GM21423 (cell line): ENCODE measurements at regions not wholly inside any gene's neighbourhood (a gene's known extent, or its start where the extent isn't known, plus 50 kb on each side); places are given as distances from the start of the nearest gene placed in this dataset.
"Not testable (repeated sequence)": the region's sequence is repeated elsewhere in the genome, so short reads cannot be mapped to it uniquely, and the experiment has no call there.

Source experiments
- ATAC-seq: cut with Tn5 transposase; IDR thresholded peaks from one replicate; pipeline ENCODE4 v1.9.1; 2021; ENCODE audit warnings: mild to moderate bottlenecking, moderate library complexity; ENCODE audit not compliant: unreplicated experiment

DNA sequence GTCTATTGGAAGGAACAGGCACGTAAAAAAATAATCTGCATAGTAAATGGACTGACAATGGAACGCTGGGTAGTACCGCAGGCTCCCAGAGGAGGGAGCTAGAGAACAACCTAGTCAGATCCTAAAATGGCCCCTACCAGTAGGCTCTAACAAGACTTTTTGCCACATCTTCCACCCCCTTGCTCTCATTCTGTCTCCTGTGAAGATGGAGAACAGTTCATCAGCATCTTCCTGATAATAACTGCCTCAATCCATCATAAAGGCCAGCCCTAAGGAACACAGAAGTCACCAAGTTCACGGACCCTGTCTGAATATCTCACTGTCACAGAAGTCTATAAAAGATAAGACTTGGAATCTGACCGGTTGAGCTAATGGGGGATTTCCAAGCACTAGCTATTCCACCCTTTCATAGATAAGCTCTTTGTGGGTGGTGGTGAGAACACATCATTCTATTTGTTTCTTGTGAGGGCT is 133.4 kb downstream of the SLC1A3 start:
- peak; percentile 61 for ATAC-seq

DNA sequence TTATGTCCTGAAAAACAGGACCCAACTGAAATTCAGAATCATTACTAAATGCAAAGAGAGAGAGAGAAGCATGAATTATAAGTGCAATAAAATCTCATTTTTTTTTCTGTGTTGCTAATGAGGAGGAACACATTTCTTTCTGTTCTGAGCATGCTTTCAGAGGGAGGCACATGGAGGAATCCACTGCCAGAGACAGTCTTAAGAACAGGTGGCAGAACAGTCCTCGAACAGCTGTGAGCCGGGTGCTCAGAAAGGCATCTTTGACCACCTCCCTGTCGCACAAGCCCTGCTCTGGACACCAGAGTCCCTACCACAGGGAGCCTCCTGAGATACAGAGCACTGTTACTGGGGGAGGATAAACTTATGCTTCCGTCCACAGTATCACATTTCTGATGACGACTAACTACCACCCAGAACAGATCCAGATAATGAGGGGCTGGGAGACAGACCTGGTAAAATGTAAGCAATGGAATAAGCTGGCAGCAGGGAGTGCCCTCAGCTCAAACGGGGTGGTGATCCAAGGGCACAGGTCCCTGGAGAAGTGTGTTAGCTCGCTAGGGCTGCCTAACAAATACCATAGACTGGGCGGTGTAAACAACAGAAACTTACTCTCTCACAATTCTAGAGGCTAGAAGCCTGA is 134.0 kb downstream of the SLC1A3 start:
- no peak for ATAC-seq

DNA sequence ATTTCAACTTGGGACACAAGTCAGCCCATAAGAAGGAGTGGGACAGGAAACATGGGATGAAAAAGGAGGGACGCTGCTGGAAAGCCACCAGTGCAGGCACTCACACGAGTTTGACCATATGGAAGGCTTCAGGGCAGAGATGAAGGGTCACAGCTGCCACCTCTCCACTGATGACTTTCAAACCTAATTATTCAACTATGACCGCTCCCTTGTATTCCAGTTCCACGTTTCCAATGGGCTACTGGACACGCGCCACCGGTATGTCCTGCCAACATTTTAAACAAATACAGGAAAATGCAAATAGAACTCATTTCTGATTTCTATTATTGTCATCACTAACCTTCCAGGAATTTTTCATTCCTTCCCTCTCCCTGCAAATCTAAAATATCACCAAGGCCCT is 134.7 kb downstream of the SLC1A3 start:
- ATAC-seq: no peak

DNA sequence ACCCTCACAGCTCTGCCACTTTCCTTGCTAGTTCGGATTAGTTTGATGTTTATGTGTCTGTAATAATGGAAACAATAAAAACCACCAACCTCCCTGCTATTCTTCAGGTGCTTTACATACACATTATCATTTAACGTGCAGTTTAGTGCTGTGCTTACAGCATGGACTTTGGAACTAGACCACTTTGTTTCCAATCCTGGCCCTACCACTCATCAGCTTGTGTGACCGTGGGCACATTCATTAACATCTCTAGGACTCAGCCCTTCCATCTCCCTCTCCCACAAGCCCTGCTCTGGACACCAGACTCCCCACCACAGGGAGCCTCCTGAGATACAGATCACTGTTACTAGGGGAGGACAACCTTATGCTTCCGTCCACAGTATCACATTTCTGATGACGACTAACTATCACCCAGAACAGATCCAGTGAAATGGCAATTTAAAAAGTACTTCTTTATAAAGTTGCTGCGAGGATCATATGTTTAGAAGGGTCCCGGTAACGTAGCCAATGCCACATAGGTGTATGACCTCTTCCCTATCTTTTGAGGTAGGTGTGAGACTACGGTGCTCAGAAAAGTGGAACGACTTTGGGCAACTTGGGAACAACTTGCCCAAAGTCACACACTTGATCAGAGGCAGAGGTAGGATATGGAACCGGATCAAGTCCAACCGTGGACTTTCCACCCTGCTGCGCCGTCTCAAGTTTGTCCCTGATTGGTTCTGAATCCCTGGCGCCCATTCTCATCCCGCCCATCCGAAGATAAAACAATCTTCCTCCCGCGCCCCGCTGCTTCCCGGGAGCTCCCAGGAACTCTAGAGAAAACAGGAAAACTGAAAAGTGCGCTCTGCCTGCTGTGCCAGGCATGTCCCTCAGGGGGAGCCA is 132.4 kb upstream of the NIPBL start:
- ATAC-seq: peak; percentile 3

DNA sequence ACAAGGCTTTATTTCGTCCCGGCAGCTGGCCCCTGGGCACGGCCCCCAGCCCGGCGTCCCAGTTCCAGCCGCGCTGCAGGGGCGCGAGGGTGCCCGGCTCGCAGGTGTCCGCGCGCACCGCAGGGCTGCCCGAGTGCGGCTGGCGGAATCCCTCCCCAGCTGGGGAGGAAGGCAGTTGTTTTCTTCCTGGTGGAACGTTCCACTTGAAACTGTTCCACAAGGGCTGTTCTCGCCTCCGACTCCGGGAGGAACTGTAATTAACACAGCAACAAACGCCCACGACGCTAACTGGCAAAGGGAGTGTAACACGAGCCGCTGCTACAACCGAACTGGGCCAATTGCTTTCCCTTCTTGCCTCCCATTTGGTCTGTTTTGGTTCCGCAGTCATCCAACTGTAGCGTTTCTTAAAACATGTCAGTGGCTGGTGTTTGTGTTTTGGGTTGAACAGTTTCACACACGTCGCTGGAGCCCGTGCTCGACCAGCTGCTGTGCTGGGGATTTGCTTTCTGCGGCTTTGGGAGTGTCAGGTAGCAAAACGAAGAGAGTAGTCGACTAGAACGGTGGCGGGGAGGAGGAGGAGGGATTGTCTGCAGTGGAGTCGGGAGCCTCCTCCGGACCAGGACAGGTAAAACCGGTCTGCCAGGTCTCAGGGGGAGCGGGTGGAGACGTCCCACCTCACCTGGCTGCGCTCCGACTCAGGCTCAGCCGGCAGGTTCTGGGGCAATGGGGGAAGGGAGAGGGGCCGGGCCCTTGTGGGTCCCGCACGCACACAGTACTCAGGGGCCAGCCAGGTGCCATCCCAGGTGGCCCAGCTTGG is 131.6 kb upstream of the NIPBL start:
- ATAC-seq: peak; percentile 67

DNA sequence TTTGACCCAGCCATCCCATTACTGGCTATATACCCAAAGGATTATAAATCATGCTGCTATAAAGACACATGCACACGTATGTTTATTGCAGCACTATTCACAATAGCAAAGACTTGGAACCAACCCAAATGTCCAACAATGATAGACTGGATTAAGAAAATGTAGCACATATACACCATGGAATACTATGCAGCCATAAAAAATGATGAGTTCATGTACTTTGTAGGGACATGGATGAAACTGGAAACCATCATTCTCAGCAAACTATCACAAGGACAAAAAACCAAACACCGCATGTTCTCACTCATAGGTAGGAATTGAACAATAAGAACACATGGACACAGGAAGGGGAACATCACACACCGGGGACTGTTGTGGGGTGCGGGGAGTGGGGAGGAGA is 128.8 kb upstream of the NIPBL start:
- ATAC-seq: not testable (repeated sequence)

DNA sequence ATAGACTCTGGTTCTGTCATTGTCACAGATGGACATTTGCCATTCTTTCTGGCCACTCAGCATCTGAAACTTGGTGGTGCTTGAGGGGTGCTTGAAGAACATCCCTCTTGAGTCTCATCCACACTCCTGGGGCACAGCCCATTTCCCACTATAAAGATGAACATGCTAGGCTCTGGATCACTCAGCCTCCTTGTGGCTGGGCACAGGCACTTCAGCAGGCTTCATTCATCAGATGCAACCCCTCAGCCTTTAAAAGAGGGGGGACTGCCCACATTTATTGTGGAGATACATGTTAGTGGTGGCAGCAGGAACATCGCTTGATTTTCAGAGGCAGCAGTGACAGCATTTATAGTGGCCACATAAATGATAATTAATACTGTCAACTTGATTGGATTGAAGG is 124.7 kb upstream of the NIPBL start:
- no peak for ATAC-seq

DNA sequence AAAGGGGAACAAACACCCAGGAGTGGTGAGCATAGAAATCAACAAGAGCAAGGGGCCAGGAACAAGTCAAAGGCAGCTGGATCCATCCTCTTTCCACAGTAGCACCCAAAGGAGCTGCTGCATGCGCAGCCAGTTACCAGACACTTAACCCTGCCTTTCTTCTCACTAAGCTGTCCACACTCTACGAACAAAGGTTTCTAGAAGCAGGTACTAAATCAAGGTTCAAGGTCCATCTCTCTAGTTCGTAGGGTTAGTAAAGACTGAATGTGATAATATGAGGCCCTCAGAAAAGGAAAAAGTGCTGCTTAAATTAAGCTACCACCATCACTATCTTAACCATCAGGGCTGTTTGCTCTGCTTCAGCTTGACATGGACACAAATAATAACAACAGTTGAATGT is 121.2 kb upstream of the NIPBL start:
- ATAC-seq: no peak

DNA sequence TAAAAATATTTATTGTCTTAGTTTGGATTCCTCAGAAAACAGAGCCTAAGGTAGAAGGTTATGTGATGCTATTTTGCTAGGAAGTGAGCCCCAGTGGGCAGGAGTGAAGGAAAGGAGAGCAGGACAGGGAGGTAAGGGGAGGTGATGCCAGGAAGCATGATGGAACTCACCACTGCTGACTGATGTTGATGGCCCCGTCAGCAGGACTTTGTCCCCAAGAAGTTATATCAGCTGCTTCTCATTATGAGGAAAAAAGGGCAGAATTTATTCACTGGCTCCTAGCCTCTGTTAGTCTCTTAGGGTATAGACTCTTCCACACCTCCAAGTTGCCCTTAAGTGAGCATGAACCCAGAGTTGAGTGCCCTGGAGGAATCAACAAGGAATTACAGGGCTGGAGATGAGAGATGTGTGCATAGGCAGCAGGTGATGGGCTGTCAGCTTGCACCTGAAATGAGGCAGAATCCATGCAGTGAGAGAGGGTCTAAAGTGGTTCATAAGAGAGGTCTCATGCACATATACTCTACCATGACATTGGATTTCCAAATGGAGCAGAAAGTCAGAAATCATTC is 120.6 kb upstream of the NIPBL start:
- ATAC-seq: no peak

DNA sequence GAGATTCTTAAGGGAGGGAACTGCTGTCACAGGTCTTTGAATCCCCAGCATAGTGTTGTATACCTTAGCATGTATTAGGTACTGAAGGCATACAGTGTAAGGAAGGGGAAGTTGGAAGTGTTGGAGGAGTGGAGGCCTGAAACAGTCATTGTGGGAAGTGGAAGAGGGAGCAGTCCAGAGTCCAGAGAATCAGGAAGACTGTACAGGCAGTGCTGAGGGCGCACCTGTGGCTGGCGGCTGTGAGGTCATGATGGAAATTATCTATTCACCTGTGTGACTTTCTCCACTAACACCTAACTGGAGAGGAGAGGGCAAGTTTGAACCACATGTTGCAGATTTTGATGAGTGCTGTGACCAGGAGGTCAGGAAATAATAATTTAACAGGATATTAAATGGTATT is 119.7 kb upstream of the NIPBL start:
- ATAC-seq: no peak

DNA sequence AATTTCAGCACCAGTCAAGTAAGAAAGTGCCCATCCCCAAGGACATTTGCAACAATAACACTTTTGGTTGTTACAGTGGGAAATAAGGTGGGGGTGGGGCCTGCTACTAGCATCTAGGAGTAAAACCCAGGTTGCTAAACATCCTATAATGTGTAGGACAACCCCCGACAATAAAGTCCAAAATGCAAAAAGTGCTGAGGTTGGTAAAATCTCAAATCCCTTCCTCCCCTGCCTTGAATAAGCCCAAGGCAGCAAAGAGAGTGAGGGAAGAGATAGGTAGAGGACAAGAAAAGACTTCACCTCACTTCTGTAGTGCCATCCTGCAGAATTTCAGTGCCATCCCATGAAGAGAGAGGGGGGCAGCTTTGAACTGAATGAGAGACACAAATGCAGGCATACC is 117.5 kb upstream of the NIPBL start:
- no peak for ATAC-seq

DNA sequence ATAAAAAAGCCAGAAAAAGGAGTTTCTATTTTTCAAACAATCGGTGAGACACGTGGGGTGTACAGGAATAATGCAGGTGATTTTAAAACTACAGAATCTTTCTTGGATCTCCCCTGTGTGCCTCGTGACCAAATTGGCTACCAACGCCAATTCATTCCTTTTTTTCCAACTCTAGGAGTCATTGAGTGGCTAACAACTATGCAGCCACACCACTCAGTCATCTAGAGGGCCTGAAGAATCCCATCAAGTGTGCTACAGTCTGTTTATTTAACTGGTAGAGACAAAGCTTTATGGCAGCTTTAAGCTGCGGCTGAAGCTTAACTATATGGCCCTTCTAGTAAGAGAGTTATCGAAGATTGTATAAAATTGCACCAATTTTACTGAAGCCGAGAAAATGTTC is 113.1 kb upstream of the NIPBL start:
- ATAC-seq: no peak

DNA sequence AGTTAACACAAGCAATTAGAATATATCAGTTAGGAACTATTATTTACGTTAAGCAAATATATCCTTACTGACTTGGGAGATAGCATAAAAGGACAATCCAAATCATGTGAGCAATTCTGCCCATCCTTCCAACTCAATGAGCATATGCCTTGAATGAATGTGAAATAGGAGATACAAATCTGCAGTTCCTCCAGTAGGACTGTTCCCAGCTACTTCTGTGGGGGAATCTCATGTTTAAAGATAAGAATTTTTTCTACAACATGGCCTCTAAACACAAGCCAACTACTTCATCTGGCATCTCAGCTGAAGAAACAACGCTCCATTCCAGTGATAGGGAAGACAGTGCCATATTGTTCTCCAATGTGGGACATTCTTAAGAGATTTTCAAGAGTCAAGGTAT is 110.7 kb upstream of the NIPBL start:
- ATAC-seq: no peak

DNA sequence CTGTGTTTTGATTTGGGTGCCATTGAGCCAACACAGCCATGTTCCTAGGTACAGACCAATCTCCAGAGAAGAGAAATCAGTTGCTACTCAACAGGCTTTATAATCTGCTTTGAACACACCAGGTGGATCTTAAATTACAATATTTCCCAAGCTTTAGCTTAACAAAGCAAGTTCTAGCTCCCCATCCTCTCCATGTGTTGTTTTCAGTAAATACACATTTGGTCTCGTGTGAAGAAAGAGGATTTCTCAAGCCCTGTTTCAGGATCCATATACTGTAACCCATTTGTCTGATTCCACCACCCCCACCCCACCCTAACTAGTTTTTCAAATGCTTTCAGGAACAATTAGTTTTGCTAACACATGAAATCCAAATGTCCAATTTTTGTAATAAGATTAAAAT is 109.6 kb upstream of the NIPBL start:
- no peak for ATAC-seq

DNA sequence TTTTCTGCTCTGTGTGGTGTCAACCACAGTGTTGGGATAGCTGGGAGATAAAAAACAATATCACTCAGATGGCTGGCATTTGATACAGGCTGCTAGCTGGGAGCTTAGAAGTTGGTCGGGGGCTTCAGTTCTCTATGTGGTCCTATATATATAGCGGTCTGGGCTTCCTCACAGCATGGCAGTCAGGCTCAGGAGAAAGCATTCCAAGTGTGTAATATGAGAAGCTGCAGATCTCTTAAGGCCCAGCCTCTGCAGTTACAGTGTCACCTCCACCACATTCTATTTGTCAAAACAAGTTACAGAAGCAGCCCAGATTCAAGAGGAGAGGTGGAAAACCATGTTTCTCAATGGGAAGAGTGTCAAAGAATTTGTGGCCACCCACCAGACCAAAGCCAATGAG is 108.1 kb upstream of the NIPBL start:
- ATAC-seq: no peak

DNA sequence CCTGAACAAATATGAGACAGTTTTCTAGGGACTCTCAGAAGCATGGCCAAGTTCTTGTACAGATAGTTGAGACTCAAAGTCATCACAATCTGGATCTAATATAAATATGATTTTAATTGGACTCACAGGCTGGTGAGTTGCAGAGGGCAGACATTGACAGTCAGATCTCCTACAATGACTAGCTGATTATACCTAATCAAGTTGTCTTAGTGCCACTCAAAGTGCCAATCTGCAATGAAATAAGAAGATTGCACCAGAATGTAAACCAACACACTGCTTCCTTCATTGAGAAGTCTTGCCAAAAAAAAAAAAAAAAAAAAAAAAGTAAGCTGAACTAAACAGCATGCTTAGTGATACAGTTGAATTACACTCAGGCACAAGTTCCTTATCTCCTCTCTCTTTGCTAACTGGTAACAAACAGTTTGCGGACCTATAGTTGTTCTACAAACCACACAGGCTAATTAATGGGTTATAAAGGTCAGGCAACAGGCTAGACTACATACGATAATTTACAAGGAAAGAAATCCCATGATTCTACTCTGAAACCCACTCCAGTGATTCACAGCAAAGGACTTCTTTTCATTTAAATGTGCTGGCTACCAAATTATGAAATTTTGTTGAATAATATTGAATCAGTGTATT is 107.3 kb upstream of the NIPBL start:
- ATAC-seq: no peak

DNA sequence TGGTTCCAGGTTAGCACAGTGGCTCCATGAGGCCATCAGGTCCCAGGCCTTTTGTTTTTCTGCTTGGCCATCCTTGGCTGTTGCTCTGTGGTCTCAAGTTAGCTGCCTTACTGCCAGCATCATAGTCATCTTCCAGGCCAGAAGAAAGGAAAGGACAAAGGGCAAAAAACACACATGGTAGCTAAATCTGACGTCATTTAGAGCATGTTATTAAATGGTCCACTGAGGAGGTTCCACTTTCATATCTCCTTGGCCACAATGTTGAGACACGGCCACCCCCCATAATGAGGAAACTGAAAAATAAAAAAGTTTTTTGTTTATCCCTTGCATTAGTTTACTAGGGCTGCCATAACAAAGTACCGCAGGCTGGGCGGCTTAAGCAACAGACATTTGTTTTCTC is 106.4 kb upstream of the NIPBL start:
- no peak for ATAC-seq

DNA sequence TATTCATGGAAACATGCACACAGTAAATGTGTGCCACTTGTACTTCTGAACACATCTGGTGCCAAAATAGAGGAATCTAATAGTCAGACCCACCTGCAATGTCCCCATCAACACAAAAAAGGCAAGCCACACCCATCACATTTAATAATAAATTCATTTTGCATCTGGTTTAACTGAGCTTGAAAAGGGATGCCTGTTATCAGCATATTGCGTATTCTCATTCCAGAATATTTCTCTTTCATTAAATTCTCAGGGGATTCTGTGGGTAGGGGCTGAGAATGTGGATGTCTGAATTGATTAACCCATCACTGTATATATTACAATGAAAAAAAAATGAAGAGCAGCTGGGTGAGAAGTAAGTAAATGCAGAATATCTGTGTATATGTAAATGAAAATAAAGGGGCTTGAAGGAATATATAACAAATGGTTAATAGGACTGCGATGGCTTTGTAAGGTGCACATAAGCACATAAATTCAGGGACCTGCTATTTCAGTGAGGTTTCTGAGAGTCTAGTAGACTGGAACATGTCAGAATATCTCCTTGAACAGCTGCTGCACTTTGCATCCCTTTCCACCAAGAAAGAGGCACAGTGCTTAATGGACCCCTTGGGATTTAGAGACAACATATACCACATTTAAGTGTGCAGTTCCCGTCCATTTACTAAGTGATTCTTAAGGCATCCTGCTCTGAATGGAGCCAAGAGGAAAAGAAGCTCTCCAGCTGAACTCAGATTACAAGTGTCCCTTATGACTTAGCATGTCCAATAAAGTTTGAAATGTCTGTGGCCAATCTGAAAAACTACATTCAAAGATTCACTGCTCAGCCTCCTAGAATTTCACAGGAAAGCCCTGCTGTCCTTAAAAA is 104.1 kb upstream of the NIPBL start:
- ATAC-seq: no peak

DNA sequence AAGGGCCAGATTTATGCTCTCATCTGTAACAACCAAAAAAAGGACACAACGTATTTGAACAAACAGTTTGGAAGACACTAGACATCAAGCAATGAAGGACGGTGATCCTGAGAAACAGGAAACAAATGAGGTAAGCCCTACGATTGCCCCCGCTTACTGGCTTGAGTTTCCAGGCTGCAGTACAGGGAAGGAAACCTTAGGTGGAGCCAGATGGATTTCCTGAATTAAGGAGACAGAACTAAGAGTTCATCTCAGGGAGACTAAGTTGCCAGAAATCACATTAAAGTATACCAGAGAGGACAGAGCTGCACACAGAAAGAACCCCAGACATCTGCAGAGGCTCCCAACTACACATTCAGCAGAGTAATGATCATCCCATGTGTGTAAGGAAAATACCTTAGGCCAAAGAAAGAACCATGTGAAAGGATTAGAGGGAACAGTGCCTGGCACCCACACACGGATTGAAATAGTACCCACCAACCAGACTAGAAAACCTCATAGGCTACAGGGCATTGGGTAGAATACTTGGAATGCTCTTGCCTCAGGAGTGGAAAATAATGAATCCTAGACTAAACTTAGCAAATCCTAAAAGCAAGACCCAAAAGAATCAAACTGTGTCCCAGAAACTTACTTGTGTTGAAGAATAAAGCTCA is 99.3 kb upstream of the NIPBL start:
- ATAC-seq: no peak
